Neutrophil (primary cell): ENCODE measurements at regions not wholly inside any gene's neighbourhood (a gene's known extent, or its start where the extent isn't known, plus 50 kb on each side); places are given as distances from the start of the nearest gene placed in this dataset.

Experiments
- H3K27ac ChIP-seq: fragments of 200-600 bp; sonication (generic); 2 replicates; pipeline ENCODE4 v1.5.1; 2016; ENCODE audit warnings: mild to moderate bottlenecking, moderate library complexity
- H3K27me3 ChIP-seq: fragments of 200-600 bp; sonication (generic); 2 replicates; pipeline ENCODE4 v1.6.0; 2016; ENCODE audit warnings: mild to moderate bottlenecking
- H3K36me3 ChIP-seq: fragments of 200-600 bp; sonication (generic); 2 replicates; pipeline ENCODE4 v1.5.1; 2017
- H3K4me1 ChIP-seq, 2 experiments: fragments of 200-600 bp in 1 of 2; sonication (generic) in 1 of 2; 1 replicate in 1 of 2; 2 replicates in 1 of 2; pipeline versions ENCODE4 v1.5.1 to v1.6.1; 2013 to 2016; ENCODE audit warnings: low read depth in 1 of 2, low read length in 1 of 2, mild to moderate bottlenecking in 1 of 2, moderate library complexity in 1 of 2; ENCODE audit not compliant: control insufficient read depth in 1 of 2, insufficient read depth in 1 of 2
- H3K4me3 ChIP-seq, 2 experiments: fragments of 200-600 bp in 1 of 2; sonication (generic) in 1 of 2; 1 replicate in 1 of 2; 2 replicates in 1 of 2; pipeline ENCODE4 v1.5.1; 2013 to 2016; ENCODE audit warnings: low read depth in 1 of 2, low read length in 1 of 2, mild to moderate bottlenecking in 1 of 2, moderate library complexity in 1 of 2
- H3K9me3 ChIP-seq: fragments of 200-600 bp; sonication (generic); 2 replicates; pipeline ENCODE4 v1.5.1; 2016
- CTCF ChIP-seq: fragments of 200-600 bp; sonication (generic); IDR thresholded peaks from 2 replicates; pipeline ENCODE4 v1.5.1; 2016; ENCODE audit warnings: antibody characterized with exemption

DNA sequence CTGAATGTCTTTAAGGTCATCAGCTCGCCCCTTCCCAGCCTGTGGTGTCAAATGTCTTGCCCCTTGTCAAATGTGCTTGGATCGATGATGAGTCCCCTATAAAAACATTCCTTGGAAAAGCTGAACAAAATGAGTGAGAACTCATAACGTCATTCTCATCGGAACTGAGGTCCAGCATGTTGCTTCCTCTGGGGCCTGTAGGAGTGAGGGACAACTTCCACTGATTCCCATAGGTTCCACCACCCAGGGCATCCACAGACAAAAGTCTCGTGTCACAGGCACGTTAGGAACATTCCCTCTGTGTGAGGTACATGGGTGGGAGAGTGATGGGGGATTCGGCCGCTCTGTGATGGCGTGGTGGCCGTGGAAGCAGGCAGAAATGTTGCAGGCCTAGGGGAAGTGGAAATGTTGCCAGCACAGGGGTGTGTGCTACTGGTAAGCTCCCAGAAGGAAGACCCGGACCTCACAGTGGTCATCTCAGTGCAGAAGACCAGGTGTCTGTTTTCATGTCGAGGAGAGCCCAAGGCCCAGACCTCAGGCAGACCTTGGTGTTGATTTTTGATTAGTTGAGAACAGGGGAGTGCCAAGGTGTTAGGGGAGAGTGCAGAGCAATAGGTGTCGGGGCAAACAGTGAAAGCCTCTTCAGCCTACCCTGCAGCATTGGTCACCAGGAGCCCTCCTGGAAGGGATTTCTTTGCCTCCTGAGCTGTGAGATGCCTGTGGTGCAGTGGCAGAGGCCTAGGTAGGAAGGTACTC, 96.8 kb downstream of the SNRPN start:
- no peak overlapping the region for H3K4me3 ChIP-seq
- TF ChIP-seq CTCF, result no peak
- no peaks in the 10 kb centered on the region for H3K27me3 ChIP-seq
- H3K4me1 ChIP-seq, result no peaks in the 10 kb centered on the region
- H3K27ac ChIP-seq, result no peak overlapping the region
- H3K9me3 ChIP-seq, result peaks cover 44% of the 10 kb centered on the region
- no peaks in the 10 kb centered on the region for H3K36me3 ChIP-seq

DNA sequence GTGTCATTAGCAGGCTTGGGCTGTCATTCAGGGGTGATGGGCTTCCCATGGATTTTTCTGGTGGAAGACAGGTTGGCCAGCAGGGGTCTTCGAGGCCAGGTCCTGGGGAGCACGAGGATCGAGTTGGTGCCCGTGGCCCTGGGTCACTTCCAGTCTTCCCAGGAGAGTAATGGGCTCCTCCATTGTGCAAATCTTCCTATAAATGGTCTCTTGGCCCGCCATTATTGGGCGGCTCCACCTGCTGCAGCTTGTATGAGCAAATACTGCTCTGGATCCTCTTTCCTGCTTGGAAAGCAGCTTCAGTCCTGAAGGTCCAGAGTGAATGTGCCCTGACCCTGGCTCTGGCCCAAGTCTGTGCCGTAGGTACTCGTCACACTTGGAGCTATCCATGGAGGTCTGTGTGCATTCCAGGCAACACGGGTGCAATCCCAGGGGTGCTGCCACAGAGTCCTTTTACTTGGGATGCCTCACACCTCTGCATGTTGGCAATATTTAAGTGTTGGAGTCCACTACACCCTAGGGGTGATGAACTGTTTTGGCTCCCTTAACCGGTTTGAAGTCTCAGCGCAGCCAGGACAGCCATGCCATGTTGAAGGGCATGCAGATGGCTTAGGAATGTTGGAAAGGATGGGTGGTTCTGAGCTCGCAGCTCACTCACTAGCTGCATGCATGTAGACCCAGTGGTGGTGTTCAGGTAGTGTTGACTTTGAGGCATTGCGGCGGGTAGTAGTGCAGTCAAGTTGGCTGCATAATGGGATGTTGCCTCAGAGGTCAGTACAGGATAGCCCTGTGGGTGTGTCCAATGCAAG, 97.6 kb downstream of the SNRPN start:
- Histone ChIP-seq H3K4me3 (no peak overlapping the region), H3K9me3 (peaks cover 50% of the 10 kb centered on the region), H3K27me3 (no peaks in the 10 kb centered on the region), H3K36me3 (no peaks in the 10 kb centered on the region), H3K27ac (no peak overlapping the region), H3K4me1 (no peaks in the 10 kb centered on the region)
- no peak for TF ChIP-seq CTCF

DNA sequence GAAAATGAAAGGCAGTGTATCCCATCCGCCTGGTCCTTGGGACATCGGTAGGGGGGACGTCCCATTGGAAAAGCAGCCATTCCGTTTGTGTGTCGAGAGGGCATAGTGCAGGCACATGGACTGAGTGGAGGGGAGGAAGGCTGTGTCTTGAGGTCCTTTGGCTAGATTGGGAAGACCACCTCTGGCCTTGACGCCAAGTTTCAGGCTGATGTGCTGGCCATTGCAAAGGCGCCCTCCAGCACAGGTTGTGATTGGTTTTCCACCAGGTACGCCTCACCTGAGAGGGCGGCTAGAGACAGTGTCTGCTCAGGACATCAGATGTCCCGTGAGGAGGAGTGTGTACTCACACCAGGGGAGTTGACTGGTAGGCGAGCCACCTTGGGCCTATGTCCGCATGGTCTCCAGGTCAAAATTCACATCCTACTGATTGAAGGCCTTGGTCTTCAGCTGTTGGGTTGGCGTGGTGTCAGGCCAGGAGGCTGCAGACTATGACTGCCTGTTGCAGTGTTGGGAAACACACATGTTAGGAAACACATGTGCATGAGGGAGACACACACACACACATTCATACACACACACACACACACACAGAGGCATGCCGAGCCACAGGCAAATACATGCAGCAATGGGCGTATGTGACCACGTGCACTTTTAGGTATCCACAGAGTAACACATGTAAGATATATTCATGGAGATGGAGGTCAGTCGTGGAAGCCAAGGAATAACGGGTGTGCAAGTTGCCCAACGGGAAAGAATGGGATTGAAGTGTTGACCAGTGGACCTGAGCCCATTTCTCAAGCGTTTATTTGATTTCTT, 98.4 kb downstream of the SNRPN start:
- Histone ChIP-seq H3K4me3 (no peak overlapping the region), H3K27me3 (no peaks in the 10 kb centered on the region), H3K9me3 (peaks cover 54% of the 10 kb centered on the region), H3K4me1 (no peaks in the 10 kb centered on the region), H3K27ac (no peak overlapping the region), H3K36me3 (no peaks in the 10 kb centered on the region)
- no peak for TF ChIP-seq CTCF

GRCh38 chr15:25054329-25054728, 99.5 kb downstream of the SNRPN start:
- peaks cover 58% of the 10 kb centered on the region for H3K9me3 ChIP-seq
- no peaks in the 10 kb centered on the region for H3K27me3 ChIP-seq
- TF ChIP-seq CTCF, result no peak
- H3K27ac ChIP-seq, result no peak overlapping the region
- H3K4me1 ChIP-seq, result no peaks in the 10 kb centered on the region
- H3K36me3 ChIP-seq, result no peaks in the 10 kb centered on the region
- H3K4me3 ChIP-seq, result no peak overlapping the region

DNA sequence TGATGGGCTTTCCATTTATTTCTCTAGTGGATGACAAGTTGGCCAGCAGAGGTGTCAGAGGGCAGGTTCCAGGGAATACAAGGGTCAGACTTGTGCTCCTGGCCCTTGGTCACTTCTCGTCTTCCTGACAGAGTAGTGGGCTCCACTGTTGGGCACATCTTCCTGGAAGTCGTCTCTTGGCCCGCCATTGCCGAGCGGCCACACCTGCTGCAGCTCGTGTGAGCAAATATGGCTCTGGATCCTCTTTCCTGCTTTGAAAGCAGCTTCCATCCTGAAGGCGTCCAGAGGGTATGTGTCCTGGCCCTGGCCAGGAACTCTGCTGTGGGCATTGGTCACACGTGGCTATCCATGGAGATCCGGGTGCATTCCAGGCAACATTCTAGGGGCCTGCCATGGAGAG, 100.2 kb downstream of the SNRPN start:
- H3K4me3 ChIP-seq, result no peak overlapping the region
- H3K36me3 ChIP-seq, result no peaks in the 10 kb centered on the region

More for the DNA sequence above, 100.2 kb downstream of the SNRPN start:
- H3K27me3 ChIP-seq, result no peaks in the 10 kb centered on the region
- H3K27ac ChIP-seq, result no peak overlapping the region
- no peak for TF ChIP-seq CTCF
- H3K4me1 ChIP-seq, result no peaks in the 10 kb centered on the region
- peaks cover 55% of the 10 kb centered on the region for H3K9me3 ChIP-seq
